ENCODE measurements at regions not wholly inside any gene's neighbourhood (a gene's known extent, or its start where the extent isn't known, plus 50 kb on each side); places are given as distances from the start of the nearest gene placed in this dataset.

GRCh38 chr11:43545610-43546009 lies 134.9 kb upstream of the HSD17B12 start:
- DNase-seq, result no peak

GRCh38 chr11:43546561-43547429 lies 133.7 kb upstream of the HSD17B12 start:
- DNase-seq, result no peak

DNA sequence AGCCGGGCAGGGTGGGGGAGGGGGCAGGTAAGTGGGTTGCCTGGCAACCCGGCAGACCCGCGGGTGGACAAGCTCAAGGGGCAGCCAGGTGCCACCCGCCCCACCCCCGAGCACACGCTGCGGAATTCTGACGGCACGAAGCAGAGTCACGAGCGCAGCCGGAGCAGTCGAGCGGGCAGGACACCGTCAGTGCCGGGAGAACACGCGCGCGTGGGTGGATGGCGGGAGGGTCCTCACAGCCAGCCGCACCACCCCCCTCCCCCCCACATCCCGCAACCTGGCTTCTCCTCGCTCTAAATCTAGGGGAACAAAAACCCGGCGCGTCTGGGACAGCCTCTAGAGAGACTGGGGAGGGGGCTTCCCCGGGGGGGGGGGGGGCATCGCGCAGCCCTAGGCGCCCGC lies 133.1 kb upstream of the HSD17B12 start:
- peak in 5 of 51 donors; percentile 10 to 22 (median 11) for DNase-seq

DNA sequence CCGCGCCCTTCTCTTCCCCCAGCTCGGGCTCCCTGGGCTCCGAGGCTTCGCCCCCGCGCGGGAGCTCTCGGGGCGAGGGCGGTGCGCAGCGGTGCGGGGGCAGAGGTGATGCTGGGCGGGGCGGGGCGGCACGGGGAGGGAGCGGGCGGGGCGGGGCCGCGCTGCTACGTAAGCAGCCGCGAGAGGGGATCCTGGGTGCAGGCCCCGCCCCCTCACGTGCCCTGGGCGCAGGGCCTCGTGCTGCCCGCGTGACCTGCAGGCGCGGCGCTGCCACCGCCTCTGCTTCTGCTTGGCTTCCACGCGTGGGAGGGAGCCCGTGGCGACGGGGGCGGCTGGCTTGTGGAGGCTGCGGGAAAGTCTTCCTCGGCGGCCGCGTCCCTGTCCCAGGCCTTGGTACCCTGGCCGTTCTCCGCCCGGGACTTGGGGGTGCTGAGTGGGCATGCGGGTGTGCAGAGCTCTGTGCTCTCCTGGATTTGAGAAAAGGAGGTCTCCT lies 132.6 kb upstream of the HSD17B12 start:
- peak in 11 of 51 donors; percentile 6 to 52 (median 23) for DNase-seq

GRCh38 chr11:43548916-43549315 lies 131.6 kb upstream of the HSD17B12 start:
- DNase-seq, result no peak

DNA sequence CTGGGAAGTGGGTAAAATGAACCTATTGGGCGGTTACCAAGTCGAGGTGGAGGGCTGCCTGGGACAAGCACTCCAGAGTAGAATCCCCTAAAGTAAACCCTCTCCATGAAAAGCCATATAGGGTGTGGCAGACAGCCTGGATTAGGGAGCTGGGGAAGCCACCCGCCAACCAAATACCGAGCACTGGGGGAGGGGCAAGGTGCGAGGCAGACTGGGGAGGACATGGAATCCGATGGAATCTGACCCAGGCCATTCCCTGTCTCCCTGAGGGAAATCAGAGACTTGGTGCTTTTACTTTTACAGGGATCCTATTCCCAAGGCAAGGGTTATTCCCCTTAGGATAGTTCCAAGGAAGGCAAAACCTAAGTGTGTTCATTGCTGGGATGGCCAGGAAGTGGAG lies 130.9 kb upstream of the HSD17B12 start:
- no peak for DNase-seq

GRCh38 chr11:43550714-43551113 lies 129.8 kb upstream of the HSD17B12 start:
- DNase-seq, result peak in 2 of 51 donors; percentile 28 to 35

GRCh38 chr11:43554148-43554473 lies 126.4 kb upstream of the HSD17B12 start:
- no peak for DNase-seq

DNA sequence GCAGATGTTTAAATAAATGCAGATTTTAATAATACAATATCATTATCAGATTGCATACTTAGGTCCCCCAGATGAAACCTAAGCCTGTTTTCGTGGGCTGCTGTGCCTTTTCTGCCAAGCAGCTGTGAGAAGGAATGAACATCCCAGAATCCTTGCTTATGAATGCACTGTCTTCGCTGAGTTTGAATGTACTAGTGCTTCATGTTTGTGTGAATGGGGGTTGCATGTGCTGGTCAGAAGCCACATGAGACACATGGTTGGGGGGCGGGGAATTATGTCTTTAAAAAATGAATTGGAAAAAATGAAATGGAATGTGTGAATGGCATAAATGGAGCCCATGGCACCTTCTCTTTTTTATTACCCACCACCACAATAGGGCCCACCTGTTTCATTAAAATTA lies 125.4 kb upstream of the HSD17B12 start:
- DNase-seq, result no peak

DNA sequence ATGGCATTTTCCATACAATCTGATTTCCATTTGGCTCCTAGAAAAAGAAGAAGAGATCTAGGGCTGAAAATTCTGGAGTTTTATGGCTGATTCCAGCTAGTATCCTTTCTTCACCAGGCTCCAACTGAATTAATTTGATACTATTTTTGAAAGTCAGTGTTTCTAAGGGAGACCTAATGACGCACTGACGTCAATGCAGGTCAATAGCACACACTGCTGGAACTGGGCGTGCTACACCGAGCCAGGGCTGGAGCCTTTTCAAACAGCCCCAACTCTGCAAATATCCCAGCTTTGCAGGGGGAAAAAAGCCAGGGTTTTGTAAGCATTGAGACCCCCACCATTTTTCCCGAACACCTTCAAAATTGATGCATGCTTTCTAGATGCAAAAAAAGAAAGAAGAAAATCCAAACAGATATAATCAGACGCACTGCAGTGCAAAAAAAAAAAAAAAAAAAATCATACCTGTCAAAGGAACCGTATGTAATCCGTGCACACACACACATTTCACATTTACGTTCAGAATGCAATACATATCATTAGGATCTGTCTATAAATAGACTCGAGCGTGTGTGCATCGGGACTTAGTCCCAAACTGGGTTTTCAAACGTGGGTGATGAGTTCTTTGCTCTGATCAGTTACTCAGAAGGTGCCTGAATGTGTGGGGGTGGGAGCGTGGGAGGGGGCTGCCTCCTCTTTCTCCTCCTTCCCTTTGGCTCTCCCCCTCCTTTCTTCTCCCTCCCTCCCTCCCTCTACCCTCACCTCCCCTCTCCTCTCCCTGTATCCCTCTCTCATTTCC lies 124.5 kb upstream of the HSD17B12 start:
- DNase-seq, result peak in 16 of 51 donors; percentile 7 to 70 (median 34)

DNA sequence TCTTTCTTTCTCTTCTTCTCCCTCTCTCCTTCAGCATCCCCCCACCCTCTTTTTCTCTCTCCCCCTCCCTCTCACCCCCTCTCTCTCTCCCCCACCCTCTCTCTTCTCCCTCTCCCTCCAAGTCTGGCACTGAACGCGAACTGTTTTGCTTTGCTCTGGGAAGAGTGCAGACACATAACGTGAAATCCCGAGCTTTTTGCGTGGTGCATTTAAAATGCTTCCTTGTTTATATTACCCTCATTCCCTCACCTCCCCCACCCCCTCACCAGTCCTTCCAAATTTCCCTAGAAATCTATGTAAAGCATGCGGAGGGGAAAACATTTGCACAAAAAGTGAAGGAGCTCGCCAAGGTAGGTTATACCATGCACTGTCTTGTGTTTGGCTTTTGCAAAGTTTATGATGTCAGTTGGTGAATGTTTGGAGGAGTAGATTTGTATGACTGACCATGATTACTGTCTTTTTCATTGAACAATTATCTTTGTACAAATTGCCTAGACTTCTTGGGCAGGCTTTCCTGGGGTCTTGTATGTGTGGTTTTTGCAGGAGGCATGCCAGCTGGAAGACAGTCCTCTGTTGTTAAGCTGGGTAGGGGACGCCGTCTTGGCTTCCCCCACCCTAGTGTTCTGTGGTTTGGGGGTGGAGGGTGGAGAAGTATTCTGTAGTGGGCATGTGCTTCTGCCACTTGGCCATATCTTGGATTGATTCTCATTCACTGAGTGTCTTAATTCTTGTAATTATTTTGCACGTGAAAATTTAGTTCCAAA lies 123.7 kb upstream of the HSD17B12 start:
- DNase-seq, result peak in 1 of 51 donors; percentile 49

GRCh38 chr11:43557553-43558110 lies 122.9 kb upstream of the HSD17B12 start:
- DNase-seq, result peak in 1 of 51 donors; percentile 52

DNA sequence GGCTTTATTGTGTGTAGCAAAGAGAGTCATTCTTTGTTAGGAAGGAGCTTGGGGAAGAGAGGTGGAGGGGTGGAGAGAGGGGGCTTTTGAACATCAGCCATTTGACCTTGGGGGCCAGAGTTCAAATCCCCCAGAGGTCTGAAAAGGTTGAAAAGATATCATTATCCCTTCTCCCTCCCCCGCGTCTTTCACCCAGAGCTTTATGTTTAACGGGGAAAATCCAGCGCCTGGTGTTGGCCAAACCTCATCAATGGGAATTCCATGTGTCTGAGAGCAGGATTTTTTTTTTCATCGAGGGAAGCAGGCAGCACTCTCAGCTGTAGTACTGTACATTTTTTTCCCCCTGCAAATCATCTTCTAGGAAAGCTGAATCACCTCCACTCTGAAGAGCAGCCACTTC lies 122.4 kb upstream of the HSD17B12 start:
- peak in 1 of 51 donors; percentile 6 for DNase-seq

GRCh38 chr11:43558556-43559127 lies 121.9 kb upstream of the HSD17B12 start:
- no peak for DNase-seq

DNA sequence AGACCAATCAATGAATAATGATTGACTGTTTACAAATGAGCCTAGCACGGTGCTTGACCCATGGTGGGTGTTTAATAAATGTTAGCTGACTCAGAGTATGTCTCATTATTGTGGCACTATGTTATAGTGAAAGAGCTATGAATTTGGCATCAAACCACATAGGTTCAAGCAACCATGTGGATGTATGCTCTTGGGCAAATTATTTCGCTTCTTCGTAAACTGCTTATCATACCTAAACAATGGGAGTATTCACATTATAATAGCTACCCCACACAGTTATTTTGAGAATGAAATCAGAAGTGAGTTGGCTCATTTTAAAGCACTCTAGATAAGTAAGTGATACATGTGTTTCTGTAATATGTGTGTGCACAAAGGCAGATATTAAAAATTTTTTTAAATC lies 118.7 kb upstream of the HSD17B12 start:
- no peak for DNase-seq

DNA sequence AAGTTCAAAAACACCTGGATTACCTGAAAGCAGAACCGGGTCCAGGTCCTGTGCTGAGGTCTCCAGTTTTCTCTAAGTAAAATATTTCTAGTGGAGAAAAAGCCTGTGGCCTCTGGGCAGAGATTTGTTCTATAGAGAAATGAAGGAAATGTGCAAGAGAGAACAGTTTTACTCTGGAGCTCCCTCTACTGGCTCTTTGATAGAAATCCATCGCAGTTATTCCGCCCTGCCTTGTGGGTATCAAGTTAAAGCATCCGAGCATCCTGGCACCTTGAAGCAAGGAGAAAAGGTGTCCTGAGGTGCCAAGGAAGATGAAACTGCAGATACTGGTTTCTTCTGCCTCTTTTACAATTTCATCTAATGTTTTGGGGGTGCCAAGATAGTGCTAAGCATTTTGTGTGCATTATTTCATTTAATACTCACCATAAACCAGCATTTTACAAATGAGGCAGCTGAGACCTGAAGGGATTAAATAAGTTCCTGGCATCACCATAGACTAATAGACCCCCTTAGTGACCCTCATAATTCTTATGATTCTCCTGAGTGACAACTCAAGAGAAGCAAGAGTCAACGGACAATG lies 113.1 kb upstream of the HSD17B12 start:
- DNase-seq, result peak in 2 of 51 donors; percentile 11 to 17

DNA sequence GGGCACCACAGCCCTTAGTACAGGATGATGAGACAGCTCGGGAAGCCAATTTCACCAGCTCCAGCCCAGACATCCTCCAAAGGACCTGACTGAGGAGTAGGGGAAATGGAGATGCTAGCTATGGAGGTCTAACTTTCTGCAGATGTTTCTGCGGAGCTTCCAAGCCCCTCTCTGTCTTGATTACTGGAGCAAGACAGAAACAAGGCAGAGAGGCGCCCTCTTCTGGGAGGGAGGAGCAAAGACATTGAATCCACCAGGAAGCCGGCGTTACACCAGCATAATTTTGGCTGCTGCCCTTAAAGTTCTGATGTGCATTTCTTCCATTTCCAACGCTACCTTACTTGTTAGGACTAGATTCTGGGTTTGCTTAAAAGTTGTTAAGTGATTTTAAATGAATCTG lies 107.3 kb upstream of the HSD17B12 start:
- peak in 2 of 51 donors; percentile 6 to 14 for DNase-seq

- peak in 1 of 51 donors; percentile 5 for DNase-seq
Measured at GRCh38 chr11:43573873-43574272, 106.7 kb upstream of the HSD17B12 start.

DNA sequence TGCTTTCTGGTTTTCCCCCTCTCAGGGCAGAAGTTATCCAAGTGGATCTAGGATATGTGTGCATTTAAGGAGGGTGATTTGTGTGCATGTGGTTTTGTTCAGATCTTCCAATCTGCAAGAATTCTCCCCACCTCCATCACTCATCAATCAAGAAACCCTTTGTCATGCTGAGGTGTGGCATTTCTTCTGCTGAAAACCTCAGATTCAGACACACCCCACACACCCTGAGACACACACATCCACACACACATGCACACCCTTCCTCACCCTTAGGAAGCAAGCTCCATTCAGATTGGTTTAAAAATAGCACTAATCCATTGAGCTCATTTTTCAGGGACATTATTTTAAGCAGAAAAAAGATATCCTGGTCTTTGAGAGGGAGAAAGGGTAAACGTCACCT lies 106.1 kb upstream of the HSD17B12 start:
- peak in 1 of 51 donors; percentile 17 for DNase-seq

Data from hypothalamus (tissue), 51 donors.